Left lung (tissue), 4 donors: ENCODE measurements at regions not wholly inside any gene's neighbourhood (a gene's known extent, or its start where the extent isn't known, plus 50 kb on each side); places are given as distances from the start of the nearest gene placed in this dataset.

ENCODE experiments used
- ATAC-seq: fragments of 200-7000 bp; cut with Tn5 transposase; one replicate; pipeline ENCODE4 v1.9.1; 2020; ENCODE audit warnings: moderate library complexity
- DNase-seq, 4 donors: peaks; one replicate each; pipeline ENCODE4 v3.0.0-alpha.2; 2013 to 2020
- H3K27ac ChIP-seq, 2 donors: fragments of 200-600 bp; sonication (generic) in 1 of 2; one replicate each; pipeline versions ENCODE4 v1.5.0 to v1.8.0; 2020 to 2021
- H3K27me3 ChIP-seq, 2 donors: fragments of 200-600 bp; sonication (generic) in 1 of 2; one replicate each; pipeline versions ENCODE4 v1.5.0 to v1.8.0; 2020 to 2021
- H3K36me3 ChIP-seq, 2 donors: fragments of 200-600 bp; sonication (generic) in 1 of 2; one replicate each; pipeline versions ENCODE4 v1.5.0 to v1.8.0; 2020 to 2021
- H3K4me1 ChIP-seq, 2 donors: fragments of 200-600 bp; one replicate each; pipeline ENCODE4 v1.8.0; 2021
- H3K4me3 ChIP-seq, 2 donors: fragments of 200-600 bp; sonication (generic) in 1 of 2; one replicate each; pipeline versions ENCODE4 v1.5.0 to v1.8.0; 2020 to 2021; ENCODE audit warnings: mild to moderate bottlenecking in 1 of 2
- H3K9me3 ChIP-seq, 2 donors: fragments of 200-600 bp; sonication (generic) in 1 of 2; one replicate each; pipeline versions ENCODE4 v1.5.0 to v1.8.0; 2020 to 2021
- intact Hi-C, 2 donors: fragments of 100-400 bp; cut with DNase I; formaldehyde crosslinking; loops; one replicate each; pipeline versions ENCODE4 v1.11.2 to v1.14.2; 2022
- TF ChIP-seq, protein P1 (sequence below), 2 donors: fragments of 200-600 bp; sonication (generic) in 1 of 2; IDR thresholded peaks; one replicate each; pipeline versions ENCODE4 v1.5.0 to v1.8.0; 2021; ENCODE audit warnings: antibody characterized with exemption in 2 of 2
- donor health status: DM: no; HTN: yes; CAD: no.
- donor health status: DM: no; HTN: no; CAD: no.

DNA sequence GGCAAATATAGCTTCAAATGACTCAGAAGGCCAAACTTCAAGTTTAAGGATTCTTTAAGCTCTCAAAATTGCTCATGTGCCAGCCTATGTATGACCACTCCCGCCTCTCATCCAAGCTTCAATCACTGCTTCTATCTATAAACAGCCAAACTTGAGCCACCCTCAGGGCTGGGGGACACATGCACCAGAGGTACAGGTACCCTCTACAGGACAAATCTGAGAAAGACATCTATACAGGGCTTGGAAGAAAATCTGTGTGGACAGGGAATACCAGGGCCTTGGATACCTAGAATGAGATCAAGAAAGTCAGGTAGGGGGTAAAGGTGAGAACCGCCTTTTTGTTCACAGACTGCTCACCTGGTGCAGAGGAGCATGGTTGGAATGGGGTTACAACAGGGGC is 217.9 kb downstream of the ATPSCKMT start:
- no peaks in the 10 kb centered on the region for H3K27me3 ChIP-seq
- H3K4me1 ChIP-seq, result no peaks in the 10 kb centered on the region
- H3K27ac ChIP-seq, result no peak overlapping the region
- no peaks in the 10 kb centered on the region for H3K36me3 ChIP-seq
- no peak overlapping the region for H3K4me3 ChIP-seq
- no peak for ATAC-seq
- TF ChIP-seq, protein P1, sequence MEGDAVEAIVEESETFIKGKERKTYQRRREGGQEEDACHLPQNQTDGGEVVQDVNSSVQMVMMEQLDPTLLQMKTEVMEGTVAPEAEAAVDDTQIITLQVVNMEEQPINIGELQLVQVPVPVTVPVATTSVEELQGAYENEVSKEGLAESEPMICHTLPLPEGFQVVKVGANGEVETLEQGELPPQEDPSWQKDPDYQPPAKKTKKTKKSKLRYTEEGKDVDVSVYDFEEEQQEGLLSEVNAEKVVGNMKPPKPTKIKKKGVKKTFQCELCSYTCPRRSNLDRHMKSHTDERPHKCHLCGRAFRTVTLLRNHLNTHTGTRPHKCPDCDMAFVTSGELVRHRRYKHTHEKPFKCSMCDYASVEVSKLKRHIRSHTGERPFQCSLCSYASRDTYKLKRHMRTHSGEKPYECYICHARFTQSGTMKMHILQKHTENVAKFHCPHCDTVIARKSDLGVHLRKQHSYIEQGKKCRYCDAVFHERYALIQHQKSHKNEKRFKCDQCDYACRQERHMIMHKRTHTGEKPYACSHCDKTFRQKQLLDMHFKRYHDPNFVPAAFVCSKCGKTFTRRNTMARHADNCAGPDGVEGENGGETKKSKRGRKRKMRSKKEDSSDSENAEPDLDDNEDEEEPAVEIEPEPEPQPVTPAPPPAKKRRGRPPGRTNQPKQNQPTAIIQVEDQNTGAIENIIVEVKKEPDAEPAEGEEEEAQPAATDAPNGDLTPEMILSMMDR (IDR thresholded peaks at IDR 0.05), result no peak
- intact Hi-C loops, result no loop called here
- no peak for DNase-seq
- no peaks in the 10 kb centered on the region for H3K9me3 ChIP-seq

DNA sequence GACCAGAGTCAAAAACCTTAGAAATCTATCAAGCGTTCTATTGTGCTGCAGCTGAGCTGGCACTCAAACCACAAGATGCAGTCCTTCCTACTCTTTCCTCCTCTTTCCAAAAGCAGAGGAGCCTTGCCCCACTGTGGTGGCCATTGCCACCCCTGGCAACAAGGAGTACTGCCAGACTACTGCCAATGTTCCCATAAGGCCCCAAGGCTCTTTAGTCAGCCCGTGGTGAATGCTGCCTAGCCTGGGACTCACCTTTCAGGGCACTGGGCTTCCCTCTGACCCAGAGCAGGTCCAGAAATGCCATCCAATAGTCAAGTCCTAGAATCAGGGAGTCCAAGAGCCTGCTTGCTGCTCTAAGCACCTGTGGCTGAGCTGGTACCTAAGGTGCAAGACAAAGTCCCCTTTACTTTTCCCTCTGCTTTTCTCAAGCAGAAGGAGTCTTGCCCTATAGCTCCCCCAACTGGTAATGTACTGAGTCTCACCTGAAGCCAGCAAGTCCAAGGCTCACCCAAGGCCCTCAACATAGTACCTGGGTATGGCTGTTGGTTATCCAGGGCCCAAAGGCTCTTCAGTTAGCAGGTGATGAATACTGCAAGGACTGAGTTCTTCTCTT is 219.4 kb downstream of the ATPSCKMT start:
- peaks cover 0 to 5% of the 10 kb centered on the region in 2 donors for H3K9me3 ChIP-seq
- intact Hi-C loops, result no loop called here
- peak; percentile 91 for ATAC-seq
- no peaks in the 10 kb centered on the region for H3K27me3 ChIP-seq
- TF ChIP-seq, protein P1 (IDR thresholded peaks at IDR 0.05), result peak; percentile 18 to 28
- H3K4me1 ChIP-seq, result no peaks in the 10 kb centered on the region
- H3K36me3 ChIP-seq, result no peaks in the 10 kb centered on the region
- no peak overlapping the region for H3K27ac ChIP-seq
- no peak overlapping the region for H3K4me3 ChIP-seq
- DNase-seq, result no peak

GRCh38 chr5:10023494-10023893 is 226.2 kb downstream of the ATPSCKMT start:
- Histone ChIP-seq H3K36me3 (no peaks in the 10 kb centered on the region), H3K9me3 (peaks cover 0 to 18% of the 10 kb centered on the region in 2 donors), H3K4me1 (no peaks in the 10 kb centered on the region), H3K27me3 (no peaks in the 10 kb centered on the region), H3K4me3 (no peak overlapping the region), H3K27ac (no peak overlapping the region)
- TF ChIP-seq, protein P1 (IDR thresholded peaks at IDR 0.05), result no peak
- intact Hi-C loops, result no loop called here
- ATAC-seq (no peak), DNase-seq (no peak)

- Histone ChIP-seq H3K27ac (no peak overlapping the region), H3K4me3 (no peak overlapping the region), H3K4me1 (no peaks in the 10 kb centered on the region), H3K9me3 (peaks cover 0 to 23% of the 10 kb centered on the region in 2 donors), H3K27me3 (no peaks in the 10 kb centered on the region), H3K36me3 (no peaks in the 10 kb centered on the region)
- TF ChIP-seq, protein P1 (IDR thresholded peaks at IDR 0.05), result no peak
- intact Hi-C loops, result no loop called here
- ATAC-seq, result no peak
- DNase-seq, result no peak
Observed at GRCh38 chr5:10021248-10021647, 228.4 kb downstream of the ATPSCKMT start.

- intact Hi-C loops, result no loop called here
- H3K9me3 ChIP-seq, result peaks cover 0 to 19% of the 10 kb centered on the region in 2 donors
- no peak overlapping the region for H3K4me3 ChIP-seq
- DNase-seq, result no peak
- no peaks in the 10 kb centered on the region for H3K36me3 ChIP-seq
- no peak overlapping the region for H3K27ac ChIP-seq
- ATAC-seq, result no peak
- no peaks in the 10 kb centered on the region for H3K27me3 ChIP-seq
- no peaks in the 10 kb centered on the region for H3K4me1 ChIP-seq
- TF ChIP-seq, protein P1 (IDR thresholded peaks at IDR 0.05), result no peak
Observed at GRCh38 chr5:10019236-10019635, 230.5 kb downstream of the ATPSCKMT start.
